Endometrium (tissue), 2 donors: ENCODE measurements at regions not wholly inside any gene's neighbourhood (a gene's known extent, or its start where the extent isn't known, plus 50 kb on each side); places are given as distances from the start of the nearest gene placed in this dataset.
"Not testable (repeated sequence)": the region's sequence is repeated elsewhere in the genome, so short reads cannot be mapped to it uniquely, and the experiment has no call there.

Experiments
- FAIRE-seq: peaks from 2 replicates; lab custom pipeline; 2012; peaks lifted over from hg19 to GRCh38; lab: Jason Lieb, UNC
- donor health status: control.
- donor health status: control.

DNA sequence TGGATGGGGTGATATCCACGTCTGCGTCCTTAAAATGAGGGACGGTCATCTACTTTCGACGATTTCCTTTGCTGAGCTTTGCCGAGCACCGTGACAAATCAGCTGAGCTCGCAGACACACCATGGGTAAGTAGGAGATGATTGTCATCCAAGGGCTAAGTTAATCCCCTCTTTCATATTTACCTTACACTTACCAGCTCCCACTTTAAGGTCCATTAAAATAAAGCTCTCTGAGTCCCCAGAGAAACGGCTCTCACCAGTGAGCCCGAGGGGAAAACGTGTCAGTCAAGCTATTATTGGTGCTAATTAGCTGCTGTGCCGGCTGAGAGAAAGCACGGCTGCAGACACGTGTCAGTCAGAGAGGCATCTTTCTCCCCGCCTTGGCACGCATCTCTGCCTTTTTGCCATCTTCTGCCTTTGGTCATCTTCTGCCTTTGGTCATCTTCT, 72.2 kb downstream of the CRLF2 start:
- no peak for FAIRE-seq

DNA sequence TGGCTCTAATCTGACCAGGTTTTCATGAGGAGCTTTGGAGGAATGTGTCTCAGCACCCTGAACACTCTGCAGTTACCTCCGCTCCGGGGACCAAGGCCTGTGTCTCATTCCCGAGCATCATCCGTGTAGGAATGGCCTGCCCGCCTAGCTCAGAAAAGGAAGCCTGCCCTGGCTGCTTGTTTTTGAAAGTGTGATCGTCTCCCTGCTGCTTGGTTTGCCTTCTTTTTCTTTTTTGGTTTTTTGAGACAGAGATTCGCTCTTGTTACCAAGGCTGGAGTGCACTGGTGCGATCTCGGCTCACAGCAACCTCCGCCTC, 73.3 kb downstream of the CRLF2 start:
- FAIRE-seq = no peak

DNA sequence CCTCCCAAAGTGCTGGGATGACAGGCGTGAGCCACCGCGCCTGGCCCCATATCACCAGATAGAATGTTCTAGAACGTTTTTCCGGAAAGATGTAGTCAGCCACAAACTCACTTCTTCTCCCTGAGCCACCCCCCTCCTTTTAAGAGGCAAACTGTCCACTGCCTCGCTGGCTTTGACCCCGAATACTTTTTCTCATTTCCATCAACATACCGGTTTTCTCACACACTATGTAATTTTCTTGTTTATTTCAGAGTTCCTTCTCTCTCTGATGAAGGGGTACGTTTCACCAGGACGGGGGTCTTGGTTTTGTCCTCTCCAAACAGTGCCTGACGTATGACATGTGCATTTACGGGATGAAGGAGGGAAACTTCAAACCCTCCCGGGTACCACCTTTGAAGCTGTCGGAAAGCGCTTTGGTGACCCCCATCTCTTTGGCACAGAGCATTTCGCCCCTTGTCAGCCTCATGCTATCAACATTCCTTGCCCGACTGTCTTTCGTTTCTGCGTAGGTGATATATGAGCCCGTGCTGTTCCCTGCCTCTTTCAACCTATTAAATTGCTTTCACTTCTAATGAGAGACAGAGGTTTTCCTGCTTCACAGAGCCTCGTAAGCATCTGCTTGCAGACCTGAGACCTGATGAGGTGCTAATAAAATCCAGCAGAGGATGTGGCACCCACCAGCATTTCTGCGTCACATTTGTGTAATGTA, 73.8 kb downstream of the CRLF2 start:
- no peak for FAIRE-seq

DNA sequence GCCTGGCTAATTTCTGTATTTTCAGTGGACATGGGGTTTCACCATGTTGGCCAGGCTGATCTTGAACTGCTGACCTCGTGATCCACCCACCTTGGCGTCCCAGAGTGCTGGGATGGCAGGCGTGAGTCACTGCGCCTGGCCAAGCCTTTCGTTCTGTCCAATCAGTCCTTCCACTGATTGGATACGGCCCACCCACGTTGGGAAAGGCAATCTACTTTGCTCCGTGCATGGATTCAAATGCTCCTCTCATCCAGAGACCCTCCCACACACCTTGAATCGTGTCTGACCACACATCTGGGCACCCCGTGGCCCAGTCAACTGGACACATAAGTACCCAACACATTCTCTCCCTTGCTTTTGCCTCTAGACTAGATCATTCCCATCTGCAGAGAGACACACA, 74.9 kb downstream of the CRLF2 start:
- FAIRE-seq = no peak

DNA sequence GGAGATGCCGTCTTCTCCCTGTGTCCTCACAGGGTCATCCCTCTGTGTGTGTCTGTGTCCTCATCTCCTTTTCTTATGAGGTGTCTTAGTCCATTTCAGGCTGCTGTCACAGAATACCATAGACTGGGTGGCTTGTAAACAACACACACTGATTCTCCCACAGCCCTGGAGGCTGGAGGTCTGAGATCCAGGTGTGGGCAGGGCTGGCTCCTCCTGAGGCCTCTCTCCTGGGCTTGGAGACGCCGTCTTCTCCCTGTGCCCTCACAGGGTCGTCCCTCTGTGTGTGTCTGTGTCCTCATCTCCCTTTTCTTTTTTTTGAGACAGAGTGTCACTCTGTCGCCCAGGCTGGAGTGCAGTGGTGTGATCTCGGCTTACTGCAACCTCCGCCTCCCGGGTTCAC, 75.9 kb downstream of the CRLF2 start:
- not testable (repeated sequence) for FAIRE-seq

DNA sequence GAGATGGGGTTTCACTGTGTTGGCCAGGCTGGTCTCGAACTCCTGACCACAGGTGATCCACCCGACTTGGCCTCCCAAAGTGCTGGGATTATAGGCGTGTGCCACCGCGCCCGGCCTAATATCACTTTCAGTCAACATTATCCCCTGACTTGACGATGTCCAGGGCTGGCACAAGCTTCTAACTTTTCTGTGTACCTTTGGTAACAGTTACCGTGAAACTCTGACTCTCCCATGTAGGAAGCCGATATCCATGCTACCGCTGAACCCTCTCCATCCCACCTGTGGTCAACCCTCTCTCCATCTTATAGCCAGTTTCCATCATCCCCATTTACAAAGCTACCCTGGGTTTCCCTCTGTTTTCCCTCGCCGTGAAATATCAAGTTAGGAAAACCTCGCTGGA, 77.5 kb downstream of the CRLF2 start:
- no peak for FAIRE-seq

DNA sequence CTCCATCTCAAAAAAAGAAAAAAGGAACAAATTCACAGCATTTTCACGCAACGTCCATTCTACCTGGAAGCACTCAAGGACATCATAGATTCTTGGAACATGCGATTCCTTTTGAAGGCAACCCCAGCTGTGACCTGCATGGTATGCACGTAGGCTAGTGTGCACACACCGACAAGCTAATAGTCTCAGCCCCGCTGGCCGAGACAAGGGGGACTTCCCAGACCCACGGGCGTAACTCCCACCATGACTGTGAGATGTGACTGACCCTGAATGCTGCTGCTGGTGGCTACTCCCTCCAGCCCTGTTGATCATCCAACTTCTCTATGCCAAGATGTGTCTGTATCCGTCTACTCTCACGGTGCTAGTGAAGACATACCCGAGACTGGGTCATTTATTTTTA, 78.3 kb downstream of the CRLF2 start:
- FAIRE-seq = no peak

DNA sequence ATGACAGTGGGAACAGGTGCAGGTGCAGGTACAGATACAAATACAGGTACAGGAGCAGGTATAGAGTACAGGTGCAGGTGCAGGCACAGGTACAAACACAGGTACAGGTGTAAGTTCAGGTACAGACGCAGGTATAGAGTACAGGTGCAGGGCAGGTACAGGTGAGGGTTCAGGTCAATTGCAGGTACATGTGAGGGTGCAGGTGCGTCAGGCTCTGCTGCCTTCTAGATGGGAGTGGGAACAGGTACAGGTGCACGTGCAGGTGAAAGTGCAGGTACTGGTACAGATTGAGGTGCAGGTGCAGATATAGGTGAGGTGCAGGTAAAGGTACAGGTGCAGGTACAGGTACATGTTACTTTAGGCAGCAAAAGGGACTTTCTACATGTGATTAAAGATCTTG, 85.7 kb downstream of the CRLF2 start:
- FAIRE-seq = no peak

DNA sequence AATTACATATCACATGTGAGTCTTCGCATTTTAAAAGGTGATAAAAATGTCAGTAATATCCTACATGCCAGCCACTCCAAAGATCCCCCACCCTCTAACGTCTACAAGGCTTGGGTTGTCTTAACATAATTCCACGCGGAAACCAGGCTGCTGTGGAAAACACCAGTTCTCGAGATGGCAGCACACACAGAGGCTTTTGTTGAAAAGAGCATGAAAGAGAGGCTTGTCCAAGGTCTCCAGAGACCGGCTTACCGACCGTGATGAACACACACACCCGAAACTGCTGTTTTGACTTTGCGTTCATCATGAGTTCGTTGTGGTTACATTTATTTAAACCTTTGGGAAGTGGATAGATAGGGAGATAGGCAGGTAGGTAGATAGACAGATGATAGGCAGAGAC, 87.9 kb downstream of the CRLF2 start:
- FAIRE-seq = no peak

DNA sequence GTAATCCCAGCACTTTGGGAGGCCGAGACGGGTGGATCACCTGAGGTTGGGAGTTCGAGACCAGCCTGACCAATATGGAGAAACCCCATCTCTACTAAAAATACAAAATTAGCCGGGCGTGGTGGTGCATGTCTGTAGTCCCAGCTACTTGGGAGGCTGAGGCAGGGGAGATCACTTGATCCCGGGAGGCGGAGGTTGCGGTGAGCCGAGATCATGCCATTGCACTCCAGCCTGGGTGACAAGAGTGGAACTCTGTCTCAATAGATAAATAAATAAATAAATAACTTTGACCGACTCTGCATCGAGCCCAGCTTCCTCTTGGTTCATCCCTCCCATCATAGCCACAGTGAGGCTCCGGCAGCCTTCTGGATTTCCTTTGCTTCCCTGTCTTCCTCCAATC, 89.6 kb downstream of the CRLF2 start:
- FAIRE-seq = not testable (repeated sequence)

DNA sequence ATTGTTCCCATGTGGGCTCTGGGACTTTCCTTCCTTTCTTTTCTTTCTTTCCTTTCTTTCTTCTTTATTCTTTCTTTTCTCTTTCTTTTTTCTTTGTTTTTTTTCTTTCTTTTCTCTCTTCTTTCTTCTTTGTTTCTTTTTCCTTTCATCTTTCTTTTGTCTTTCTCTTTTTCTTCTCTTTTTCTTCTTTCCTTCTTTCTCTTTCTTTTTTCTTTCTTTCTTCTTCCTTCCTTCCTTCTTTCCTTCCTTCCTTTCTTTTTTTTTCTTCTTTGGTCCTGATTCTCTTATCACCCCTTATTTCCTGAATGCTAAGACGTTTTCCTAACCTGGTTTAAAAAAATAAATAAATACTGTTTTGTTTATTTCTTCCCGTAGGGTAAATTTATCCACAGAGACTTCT, 93.2 kb downstream of the CRLF2 start:
- no peak for FAIRE-seq

DNA sequence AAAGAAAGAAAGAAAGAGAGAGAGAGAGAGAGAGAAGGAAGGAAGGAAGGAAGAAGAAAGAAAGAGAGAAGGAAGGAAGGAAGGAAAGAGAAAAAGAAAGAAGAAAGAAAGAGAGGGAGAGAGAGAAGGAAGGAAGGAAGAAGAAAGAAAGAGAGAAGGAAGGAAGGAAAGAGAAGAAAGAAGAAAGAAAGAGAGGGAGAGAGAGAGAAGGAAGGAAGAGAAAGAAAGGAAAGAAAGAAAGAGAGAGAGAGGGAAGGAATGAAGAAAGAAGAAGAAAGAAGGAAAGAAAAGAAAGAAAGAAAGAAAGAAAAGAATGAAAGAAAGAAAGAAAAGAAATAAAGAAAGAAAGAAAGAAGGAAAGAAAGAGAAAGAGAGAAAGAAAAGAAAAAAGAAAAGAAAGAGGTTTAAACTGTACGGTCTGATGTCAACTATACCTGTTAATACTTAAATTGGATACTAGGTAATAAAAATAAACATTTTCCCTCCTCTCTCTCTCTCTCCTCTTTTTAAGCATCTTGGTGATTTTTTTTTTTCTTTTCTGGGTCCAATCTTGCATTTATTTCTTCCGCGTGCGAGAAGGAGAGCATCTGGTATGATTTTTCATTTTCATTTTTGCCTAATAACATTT, 93.8 kb downstream of the CRLF2 start:
- no peak for FAIRE-seq

DNA sequence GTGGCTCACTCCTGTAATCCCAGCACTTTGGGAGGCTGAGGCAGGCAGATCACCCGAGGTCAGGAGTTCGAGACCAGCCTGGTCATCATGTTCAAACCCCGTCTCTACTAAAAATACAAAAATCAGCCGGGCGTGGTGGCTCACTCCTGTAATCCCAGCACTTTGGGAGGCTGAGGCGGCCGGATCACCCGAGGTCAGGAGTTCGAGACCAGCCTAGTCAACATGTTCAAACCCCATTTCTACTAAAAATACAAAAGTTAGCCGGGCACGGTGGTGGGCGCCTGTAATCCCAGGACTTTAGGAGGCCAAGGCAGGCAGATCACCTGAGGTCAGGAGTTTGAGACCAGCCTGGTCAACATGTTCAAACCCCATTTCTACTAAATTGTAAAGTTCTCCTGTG, 97.0 kb downstream of the CRLF2 start:
- FAIRE-seq = not testable (repeated sequence)

DNA sequence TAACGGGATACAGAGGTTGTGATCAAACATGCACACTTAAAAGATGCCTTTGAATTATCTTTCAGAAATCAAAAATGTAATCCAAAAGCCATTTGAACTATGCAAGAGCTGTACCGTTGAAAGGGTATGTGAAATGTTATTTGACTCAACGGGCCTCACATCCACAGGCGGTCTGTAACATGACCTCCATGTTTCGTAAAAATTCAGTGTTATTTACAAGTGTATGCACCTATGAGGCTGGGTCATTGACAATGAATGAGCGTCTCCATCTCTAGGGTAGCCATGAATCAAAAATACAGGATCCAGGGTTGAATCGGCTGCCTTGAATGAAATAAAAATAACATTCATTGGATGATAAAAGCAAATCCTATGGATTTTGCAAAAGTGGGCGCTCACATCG, 100.1 kb downstream of the CRLF2 start:
- FAIRE-seq = no peak

DNA sequence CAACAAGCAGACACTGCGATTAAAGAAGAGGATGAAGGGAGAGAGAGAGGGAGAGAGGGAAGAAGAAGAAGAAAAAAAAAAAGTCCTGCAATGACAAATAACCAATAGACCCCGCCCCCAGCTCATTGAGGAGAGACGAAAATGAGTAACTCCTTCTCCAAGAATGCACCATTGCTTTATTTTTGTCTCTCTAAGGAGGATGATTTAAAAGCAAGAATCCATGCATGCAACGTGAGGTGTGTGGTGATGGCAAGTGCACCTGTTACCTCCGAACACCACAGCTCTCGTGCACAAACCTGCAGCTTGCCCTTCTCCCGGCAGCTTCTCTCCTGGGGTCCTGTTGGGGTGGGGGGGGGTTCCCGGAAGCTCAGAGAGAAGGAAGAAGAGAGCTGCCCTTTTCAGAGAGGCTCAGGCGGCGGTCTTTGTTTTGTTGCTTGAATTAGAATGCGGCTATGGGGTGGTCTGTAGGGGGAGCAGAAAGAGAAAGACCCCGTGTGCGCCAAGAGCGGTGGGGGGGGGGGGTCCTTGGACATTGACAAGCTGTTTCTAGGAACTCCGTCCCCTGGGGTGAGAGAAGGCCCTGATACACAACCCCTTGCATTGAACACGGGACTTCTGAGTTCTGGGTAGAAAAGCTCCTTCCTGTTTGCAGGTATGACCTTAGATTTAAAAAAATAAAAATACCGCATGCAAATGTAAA, 100.7 kb downstream of the CRLF2 start:
- FAIRE-seq = no peak

DNA sequence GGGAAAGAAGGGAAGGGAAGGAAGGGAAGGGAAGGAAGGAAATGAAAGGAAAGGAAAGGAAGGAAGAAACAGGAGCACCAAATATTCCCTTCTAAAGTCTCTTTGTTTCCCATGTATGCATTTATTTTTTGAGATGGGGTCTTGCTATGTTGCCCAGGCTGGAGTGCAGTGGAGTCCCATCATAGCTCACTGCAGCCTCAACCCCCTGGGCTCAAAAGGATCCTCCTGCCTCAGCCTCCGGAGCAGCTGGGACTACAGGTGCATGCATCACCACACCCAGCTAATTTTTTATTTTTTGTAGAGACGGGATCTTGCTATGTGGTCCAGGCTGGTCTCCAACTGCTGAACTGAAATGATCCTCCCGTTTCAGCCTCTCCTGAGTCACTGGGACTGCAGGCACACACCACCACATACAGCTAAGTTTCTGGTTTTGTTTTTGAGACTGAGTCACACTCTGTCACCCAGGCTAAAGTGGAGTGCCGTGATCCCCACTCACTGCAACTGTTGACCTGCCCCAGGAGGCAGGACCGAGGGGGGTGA, 102.8 kb downstream of the CRLF2 start:
- FAIRE-seq = no peak

DNA sequence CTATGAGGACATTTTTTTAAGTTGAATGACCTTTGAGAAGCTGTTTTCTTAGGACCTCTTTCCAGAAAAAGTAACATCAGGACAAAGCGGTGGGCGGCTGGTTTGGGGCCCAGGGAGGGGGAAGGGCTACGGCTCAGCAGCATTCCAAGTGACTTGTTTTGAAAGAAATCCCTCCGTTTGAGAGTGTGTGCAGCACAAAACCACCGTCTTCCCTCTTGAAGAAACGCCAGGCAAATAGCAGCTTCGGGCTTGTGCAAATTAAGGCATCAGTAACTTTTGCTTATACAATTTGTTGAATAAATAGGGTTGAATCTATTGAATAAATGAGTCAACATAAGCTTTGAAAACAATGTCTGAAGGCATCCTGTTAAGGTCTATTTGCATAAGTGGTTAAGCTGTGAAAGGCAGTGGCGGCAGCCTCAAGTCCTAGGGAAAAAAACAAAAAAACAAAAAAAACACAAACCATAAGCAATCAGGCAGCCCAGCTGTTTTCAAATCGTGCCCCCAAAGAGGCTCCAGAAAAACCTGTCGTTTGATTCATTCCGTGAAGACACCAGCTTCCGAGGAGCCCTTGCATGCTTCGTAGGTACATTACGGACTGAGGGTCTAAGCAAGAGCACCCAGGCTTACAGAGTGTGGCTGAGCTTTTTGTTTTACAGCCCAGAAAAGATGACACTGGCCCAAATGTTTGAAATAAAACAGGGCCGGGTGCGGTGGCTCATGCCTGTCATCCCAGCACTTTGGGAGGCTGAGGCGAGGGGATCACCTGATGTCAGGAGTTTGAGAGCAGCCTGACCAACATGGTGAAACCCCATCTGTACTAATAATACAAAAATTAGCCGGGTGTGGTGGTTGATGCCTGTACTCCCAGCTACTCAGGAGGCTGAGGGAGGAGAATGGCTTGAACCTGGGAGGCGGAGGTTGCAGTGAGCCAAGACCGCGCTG, 103.7 kb downstream of the CRLF2 start:
- FAIRE-seq = no peak

DNA sequence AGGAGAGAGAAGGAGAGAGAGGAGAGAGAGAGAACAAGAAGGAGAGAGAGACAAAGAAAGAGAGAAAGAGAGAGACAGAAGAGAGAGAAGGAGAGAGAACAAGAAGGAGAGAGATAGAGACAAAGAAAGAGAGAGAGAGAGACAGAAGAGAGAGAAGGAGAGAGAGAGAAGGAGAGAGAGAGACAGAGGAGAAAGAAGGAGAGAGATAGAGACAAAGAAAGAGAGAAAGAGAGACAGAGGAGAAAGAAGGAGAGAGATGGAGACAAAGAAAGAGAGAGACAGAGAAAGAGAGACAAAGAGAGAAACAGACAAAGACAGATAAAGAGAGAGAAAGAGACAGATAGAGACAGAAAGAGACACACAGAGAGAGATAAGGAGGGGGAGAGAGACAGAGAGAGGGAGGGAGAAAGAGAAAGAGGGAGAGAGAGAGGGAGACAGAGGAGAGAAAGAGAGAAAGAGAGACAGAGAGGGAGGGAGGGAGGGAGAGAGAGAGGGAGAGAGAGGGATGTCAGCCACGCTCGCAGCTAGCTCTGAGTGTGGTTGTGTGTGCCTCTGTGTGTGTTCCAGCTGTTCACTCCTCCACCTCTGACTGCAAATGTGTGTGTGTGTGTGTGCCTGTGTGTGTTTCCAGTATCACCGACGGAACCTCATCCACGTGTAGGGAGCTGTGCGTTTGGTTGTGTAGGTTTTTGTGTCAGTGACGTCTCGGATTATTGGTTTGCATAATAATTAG, 105.8 kb downstream of the CRLF2 start:
- no peak for FAIRE-seq

DNA sequence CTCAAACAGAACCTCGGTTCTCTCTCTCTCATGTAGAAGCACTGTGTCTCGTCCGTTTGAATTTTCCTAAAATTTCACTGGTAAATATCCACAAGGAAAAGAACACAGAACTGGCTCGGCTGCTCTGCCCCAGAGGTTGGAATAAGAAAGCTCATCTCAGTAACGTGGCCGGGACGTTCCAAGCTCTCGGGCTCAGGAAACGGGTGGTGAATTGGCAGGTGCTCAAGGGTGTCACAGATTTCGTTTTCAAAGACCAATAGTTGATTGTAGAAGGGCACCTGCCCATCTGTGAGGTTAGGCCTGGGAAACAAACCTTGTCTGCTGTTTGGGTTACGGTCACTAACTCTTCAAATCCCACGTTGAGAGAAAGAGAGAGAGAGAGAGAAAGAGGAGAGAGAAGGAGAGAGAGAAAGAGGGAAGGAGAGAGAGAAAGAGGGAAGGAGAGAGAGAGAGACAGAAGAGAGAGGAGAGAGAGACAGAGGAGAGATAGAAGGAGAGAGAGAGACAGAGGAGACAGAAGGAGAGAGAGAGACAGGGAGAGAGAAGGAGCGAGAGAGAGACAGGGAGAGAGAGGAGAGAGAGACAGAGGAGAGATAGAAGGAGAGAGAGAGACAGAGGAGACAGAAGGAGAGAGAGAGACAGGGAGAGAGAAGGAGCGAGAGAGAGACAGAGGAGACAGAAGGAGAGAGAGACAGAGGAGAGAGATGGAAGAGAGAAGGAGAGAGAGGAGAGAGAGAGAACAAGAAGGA, 106.6 kb downstream of the CRLF2 start:
- FAIRE-seq = no peak

DNA sequence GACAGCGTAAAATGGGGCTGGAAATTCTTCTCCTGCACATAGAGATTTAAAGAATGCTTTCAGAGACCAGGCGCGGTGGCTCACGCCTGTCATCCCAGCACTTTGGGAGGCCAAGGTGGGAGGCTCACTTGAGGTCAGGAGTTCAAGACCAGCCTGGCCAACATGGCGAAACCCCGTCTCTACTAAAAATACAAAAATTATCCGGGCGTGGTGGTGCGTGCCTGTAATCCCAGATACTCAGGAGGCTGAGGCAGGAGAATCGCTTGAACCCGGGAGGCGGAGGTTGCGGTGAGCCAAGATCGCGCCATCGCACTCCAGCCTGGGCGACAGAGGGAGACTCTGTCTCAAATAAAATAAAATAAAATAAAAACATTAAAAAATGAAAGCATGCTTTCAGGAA, 107.4 kb downstream of the CRLF2 start:
- not testable (repeated sequence) for FAIRE-seq

DNA sequence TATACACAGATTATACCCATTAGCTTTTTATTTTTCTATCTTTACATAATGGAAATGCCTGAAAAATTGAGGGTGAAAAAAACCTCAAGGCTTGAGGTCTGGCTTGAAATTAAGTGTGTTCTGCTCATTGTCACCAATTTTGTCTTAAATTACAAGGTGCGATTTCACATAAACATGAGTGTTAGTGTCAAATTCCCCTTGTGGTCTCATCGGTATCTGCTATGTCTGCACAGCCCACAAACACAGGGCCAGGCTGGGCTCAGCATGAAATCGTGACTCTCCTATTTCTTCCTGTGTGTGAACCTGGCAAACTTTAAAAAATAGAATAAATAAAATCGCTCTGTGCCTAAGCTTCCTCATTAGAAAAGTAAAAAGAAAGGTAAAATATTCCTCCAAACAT, 109.1 kb downstream of the CRLF2 start:
- no peak for FAIRE-seq
